Smooth muscle cell (in vitro differentiated cells): ENCODE measurements at regions not wholly inside any gene's neighbourhood (a gene's known extent, or its start where the extent isn't known, plus 50 kb on each side); places are given as distances from the start of the nearest gene placed in this dataset.

Experiments used
- DNase-seq: peaks from one replicate; lab custom pipeline; 2025; ENCODE audit not compliant: unreplicated experiment; lab: John Stamatoyannopoulos, UW
- H2AFZ ChIP-seq: fragments of 200-600 bp; sonication (generic); 2 replicates; pipeline ENCODE4 v1.6.0; 2016; ENCODE audit warnings: antibody characterized with exemption, low read depth, mild to moderate bottlenecking
- H3F3A ChIP-seq: fragments of 200-600 bp; sonication (generic); 2 replicates; pipeline ENCODE4 v1.6.0; 2017; ENCODE audit warnings: antibody characterized with exemption, low read depth
- H3K27ac ChIP-seq: fragments of 200-600 bp; sonication (generic); 2 replicates; pipeline ENCODE4 v1.5.1; 2016; ENCODE audit warnings: low read depth, mild to moderate bottlenecking
- H3K27me3 ChIP-seq: fragments of 200-600 bp; sonication (generic); 2 replicates; pipeline ENCODE4 v1.6.1; 2016; ENCODE audit warnings: low read depth, mild to moderate bottlenecking
- H3K36me3 ChIP-seq: fragments of 200-600 bp; sonication (generic); 2 replicates; pipeline ENCODE4 v1.5.1; 2016; ENCODE audit warnings: low read depth
- H3K4me1 ChIP-seq: fragments of 200-600 bp; sonication (generic); 2 replicates; pipeline ENCODE4 v1.5.1; 2016; ENCODE audit warnings: low read depth
- H3K4me2 ChIP-seq: fragments of 200-600 bp; sonication (generic); 2 replicates; pipeline ENCODE4 v1.6.0; 2016; ENCODE audit warnings: mild to moderate bottlenecking
- H3K4me3 ChIP-seq: fragments of 200-600 bp; sonication (generic); 2 replicates; pipeline ENCODE4 v1.5.1; 2016; ENCODE audit warnings: mild to moderate bottlenecking
- H3K79me2 ChIP-seq: fragments of 200-600 bp; sonication (generic); 2 replicates; pipeline ENCODE4 v1.6.0; 2016; ENCODE audit warnings: low read depth, mild to moderate bottlenecking
- H3K9ac ChIP-seq: fragments of 200-600 bp; sonication (generic); 2 replicates; pipeline ENCODE4 v1.6.0; 2016; ENCODE audit warnings: low read depth
- H3K9me3 ChIP-seq: fragments of 200-600 bp; sonication (generic); replicated peaks from 2 replicates; pipeline ENCODE4 v1.5.1; 2016; ENCODE audit warnings: low read depth
- H4K20me1 ChIP-seq: fragments of 200-600 bp; sonication (generic); 2 replicates; pipeline ENCODE4 v1.6.0; 2016; ENCODE audit warnings: low read depth
- CTCF ChIP-seq: fragments of 200-600 bp; sonication (generic); IDR thresholded peaks from 2 replicates; pipeline ENCODE4 v1.5.1; 2017; ENCODE audit warnings: borderline replicate concordance, mild to moderate bottlenecking, antibody characterized with exemption; ENCODE audit not compliant: insufficient read depth, poor library complexity, severe bottlenecking
- WGBS: methylation state at CpG from one replicate; pipeline ENCODE4 v1.1.7; 2016; ENCODE audit warnings: low lambda C conversion rate; 5-methylcytosine and 5-hydroxymethylcytosine counted together

- TF ChIP-seq CTCF: no peak
- Histone ChIP-seq H3K79me2 (no peaks in the 10 kb centered on the region), H3K9me3 (no peaks in the 10 kb centered on the region), H3K27ac (no peak overlapping the region), H2AFZ (no peak overlapping the region), H4K20me1 (no peaks in the 10 kb centered on the region), H3K4me1 (peaks cover 5% of the 10 kb centered on the region), H3K4me2 (no peak overlapping the region), H3K9ac (no peak overlapping the region), H3F3A (no peaks in the 10 kb centered on the region), H3K36me3 (no peaks in the 10 kb centered on the region), H3K4me3 (no peak overlapping the region), H3K27me3 (no peaks in the 10 kb centered on the region)
- 94% methylated on average over 3 of the region's 3 CpGs for WGBS
- DNase-seq: no peak
These were observed 160.5 kb upstream of the ADAMTS9 start for GRCh38 chr3:64848127-64848800.

GRCh38 chr3:64844558-64844957 is 156.8 kb upstream of the ADAMTS9 start:
- Histone ChIP-seq H3F3A (no peaks in the 10 kb centered on the region), H3K9me3 (no peaks in the 10 kb centered on the region), H2AFZ (no peak overlapping the region), H3K4me2 (no peak overlapping the region), H3K27ac (no peak overlapping the region), H3K79me2 (no peaks in the 10 kb centered on the region), H3K27me3 (no peaks in the 10 kb centered on the region), H3K4me1 (peaks cover 5% of the 10 kb centered on the region), H3K36me3 (no peaks in the 10 kb centered on the region), H3K4me3 (no peak overlapping the region), H3K9ac (no peak overlapping the region), H4K20me1 (no peaks in the 10 kb centered on the region)
- TF ChIP-seq CTCF: no peak
- 97% methylated on average over 2 of the region's 2 CpGs for WGBS
- no peak for DNase-seq

GRCh38 chr3:64837986-64838735 is 150.4 kb upstream of the ADAMTS9 start:
- Histone ChIP-seq H2AFZ (no peak overlapping the region), H3K4me3 (no peak overlapping the region), H4K20me1 (no peaks in the 10 kb centered on the region), H3K36me3 (no peaks in the 10 kb centered on the region), H3F3A (no peaks in the 10 kb centered on the region), H3K9ac (no peak overlapping the region), H3K4me2 (no peak overlapping the region), H3K27me3 (no peaks in the 10 kb centered on the region), H3K79me2 (no peaks in the 10 kb centered on the region), H3K9me3 (no peaks in the 10 kb centered on the region), H3K4me1 (no peaks in the 10 kb centered on the region), H3K27ac (no peak overlapping the region)
- TF ChIP-seq CTCF: no peak
- DNase-seq: no peak
- WGBS: 92% methylated on average over 6 of the region's 6 CpGs
